Stimulated activated naive CD4-positive, alpha-beta T cell (primary cell): ENCODE measurements at regions not wholly inside any gene's neighbourhood (a gene's known extent, or its start where the extent isn't known, plus 50 kb on each side); places are given as distances from the start of the nearest gene placed in this dataset.

ENCODE experiments used
- DNase-seq, 6 experiments: peaks; one replicate each; lab custom pipeline; 2025; lab: John Stamatoyannopoulos, UW

DNA sequence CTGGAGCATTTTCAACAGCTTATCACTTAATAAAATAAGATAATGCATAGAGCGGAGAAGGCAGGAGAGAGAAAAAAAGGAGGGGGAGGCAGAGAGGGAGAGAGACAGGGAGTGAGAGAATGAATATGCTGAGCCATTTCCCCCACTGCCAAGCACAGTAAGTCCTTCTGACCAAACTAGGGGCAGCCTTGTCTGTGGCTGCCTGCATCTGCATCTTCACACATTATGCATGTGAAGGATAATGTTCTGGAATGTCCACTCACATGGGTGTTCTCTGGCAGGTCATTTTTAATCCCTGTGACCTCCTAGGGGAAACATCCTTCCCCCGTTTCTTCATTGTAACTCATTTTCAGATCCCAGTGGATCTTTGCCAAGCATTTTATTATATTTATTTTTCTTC lies 269.3 kb downstream of the FOXA2 start:
- DNase-seq: no peak

DNA sequence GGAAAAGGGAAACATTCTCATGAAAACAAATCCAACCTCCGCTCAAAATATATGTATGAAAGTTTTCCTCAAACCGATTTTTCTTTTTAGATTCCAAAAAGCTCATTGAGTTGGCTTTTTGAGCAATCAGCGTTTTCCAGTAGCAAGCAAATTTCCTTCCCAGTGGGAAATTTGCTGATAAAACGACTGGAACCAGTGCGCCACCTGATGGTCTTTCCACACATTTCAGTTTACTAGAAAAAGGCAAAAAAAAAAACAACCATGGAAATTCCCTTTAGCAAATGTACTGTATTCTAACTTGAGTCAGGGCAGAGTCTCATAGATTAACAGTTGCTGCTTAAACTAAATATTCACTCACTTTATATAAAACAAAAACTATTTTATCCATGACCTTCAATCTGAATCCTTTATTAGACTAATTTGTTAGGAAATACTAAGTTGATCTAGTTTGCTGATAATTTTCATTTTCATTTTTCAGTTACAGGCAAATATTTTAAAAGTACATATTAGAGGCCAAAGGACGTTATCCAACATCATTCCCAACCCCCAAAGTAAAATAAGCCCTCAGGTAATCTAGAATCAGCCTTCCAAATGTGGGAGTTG lies 271.5 kb downstream of the FOXA2 start:
- no peak for DNase-seq

DNA sequence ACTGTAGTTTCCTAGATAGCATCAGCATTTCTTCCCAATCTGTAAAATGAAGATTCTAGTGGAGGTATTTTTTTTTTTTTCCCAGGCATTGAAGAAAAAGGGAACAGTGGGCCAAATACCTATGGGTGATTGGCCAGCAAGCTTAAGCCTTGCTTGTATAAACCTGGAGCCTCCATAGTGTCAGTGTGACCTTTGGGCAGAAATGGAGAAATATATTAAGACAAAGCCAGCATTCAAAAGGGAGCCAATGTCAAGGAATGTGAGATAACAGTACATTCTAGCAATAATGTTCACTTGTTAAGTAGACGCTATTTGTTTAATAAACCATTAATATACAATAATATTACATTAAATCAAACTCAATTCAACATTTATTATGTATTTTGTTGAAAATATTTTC lies 275.4 kb downstream of the FOXA2 start:
- no peak for DNase-seq

GRCh38 chr20:22307409-22307808 lies 277.0 kb downstream of the FOXA2 start:
- DNase-seq: no peak

- DNase-seq: no peak
Observed at GRCh38 chr20:22305381-22305780, 279.0 kb downstream of the FOXA2 start.

DNA sequence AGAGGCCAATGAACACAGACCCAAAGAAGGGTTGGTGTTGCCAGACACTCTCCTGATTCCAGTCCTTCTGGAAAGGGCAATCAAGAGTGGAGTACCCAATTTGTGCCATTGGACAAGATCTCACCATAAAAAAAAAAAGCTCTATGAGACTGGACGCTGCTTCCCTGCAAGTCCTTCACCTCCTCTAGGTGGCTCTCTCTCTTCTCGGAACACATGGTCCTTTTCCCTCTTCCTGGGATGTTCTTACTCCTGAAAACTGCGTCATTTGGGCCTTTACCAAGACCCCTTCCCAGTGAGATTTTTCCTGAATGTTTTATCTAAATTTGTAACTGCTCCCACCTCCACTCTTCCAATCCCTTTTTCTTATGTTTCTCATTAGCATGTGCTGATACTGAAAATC lies 280.8 kb downstream of the FOXA2 start:
- DNase-seq: no peak

- no peak for DNase-seq
Observed at GRCh38 chr20:22302039-22302438, 282.3 kb downstream of the FOXA2 start.

DNA sequence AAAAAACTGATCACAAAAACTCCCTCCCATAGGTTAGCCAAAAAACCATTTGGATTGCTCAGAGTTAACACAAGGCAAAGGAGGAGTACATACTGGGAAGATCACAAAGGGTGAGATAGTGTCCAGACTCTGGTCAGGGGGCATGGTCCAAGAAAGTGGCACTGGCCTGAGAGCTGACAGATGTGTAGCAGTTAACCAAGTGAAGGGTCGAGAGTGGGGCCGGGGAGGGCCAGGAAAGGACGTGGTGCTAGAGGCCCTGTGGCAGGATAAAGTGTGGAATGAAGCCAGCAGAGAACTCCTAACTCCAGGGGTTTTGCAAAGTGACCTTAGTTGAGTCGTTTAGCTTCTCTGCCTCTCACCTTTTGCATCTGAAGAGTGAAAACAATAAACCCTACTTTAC lies 290.5 kb downstream of the FOXA2 start:
- DNase-seq: no peak

DNA sequence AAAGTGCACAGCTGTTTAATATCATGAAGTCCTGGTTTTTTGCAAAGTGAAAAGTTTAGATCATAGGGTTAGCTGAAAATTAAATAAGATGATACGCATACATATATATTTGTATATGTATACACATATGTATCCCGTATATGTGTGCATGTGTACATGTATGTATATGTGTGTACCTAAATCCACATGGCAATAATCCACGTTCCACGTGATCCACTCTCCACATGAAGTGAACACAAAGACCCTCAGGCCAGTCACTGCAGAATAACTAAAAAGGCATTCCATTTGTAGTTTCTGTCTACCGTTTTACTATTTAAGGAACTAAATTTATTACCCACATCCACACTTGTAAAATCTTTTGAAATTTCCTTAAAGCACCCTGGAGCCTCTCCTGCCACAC lies 294.9 kb downstream of the FOXA2 start:
- no peak for DNase-seq

DNA sequence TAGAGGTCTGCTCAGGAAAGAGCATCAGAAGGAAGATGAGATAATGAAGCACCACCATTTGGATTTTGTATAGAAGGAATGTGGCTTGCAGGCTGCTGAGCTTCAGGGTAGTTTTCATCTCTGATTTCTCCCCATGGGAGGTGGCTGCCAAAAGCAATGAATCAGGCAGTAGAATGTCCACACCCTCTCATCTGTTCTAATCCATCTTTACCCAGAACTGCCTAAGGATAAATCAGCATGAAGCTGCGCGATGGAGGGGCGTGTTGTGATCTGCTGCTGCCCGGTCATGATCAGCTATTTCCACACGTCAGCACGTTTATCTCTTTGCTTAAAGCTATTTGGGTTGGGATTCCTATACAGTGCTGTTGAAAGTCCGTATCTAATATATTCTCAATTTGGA lies 295.4 kb downstream of the FOXA2 start:
- DNase-seq: no peak

- DNase-seq: no peak
Observed at GRCh38 chr20:22288156-22288555, 296.2 kb downstream of the FOXA2 start.

DNA sequence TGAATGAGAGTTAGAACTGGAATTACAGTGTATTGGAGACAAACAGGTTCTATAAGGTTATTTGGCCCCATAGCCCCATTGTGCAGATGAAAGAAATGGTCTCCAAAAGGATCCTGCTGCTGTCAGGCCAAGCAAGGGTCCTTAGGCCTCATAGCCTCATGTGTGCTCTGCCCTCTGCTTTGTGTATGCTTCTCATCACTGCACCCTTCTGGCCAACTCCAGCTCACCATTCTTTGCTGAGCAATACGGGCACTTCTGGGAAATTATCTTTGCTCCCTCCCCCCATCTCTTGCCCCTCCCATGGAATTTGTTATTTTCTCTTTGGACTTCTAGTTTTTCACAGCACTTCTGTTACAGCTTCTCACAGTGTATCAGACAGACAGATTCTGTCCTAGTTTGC lies 298.8 kb downstream of the FOXA2 start:
- no peak for DNase-seq

- no peak for DNase-seq
Observed at GRCh38 chr20:22282696-22283095, 301.7 kb downstream of the FOXA2 start.

- DNase-seq: no peak
Observed at GRCh38 chr20:22274330-22274729, 310.0 kb downstream of the FOXA2 start.

DNA sequence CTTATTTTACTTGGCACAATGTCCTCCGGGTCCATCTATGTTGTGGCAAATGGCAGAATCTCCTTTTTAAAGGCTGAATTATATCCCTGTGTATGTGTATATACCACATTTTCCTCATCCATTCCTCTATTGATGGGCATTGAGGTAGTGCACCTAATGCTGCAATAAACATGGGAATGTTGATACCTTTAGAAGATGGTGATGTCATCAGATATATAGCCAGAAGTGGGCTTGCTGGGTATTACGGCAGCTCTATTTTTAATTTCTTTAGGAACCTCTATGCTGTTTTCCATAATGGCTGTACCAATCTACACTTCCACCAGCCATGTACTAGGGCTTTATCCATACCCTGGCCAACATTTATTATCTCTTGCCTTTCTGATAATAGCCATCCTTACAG lies 315.7 kb downstream of the FOXA2 start:
- DNase-seq: no peak

- no peak for DNase-seq
Observed at GRCh38 chr20:22264917-22265316, 319.5 kb downstream of the FOXA2 start.

- DNase-seq: no peak
Observed at GRCh38 chr20:22260506-22260905, 323.9 kb downstream of the FOXA2 start.

DNA sequence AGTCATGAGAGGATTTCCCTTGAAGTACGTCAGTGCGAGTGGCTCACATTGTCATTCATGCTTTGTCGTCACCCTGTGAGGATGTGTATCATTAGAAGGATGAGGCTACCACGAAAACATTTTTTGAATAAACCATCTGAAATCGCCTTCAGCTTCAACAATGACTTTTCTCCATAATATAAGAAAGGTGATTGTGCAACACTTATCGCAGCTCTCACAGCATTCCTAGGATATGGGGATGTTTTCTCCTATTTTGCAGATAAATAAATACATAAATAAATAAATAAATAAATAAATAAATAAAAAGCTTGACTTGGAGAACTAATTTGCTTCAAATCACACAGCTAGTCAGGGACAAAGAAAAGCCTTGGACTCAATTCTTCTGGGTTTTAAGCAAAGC lies 326.5 kb downstream of the FOXA2 start:
- DNase-seq: no peak

- DNase-seq: no peak
Observed at GRCh38 chr20:22248051-22248667, 336.2 kb downstream of the FOXA2 start.

DNA sequence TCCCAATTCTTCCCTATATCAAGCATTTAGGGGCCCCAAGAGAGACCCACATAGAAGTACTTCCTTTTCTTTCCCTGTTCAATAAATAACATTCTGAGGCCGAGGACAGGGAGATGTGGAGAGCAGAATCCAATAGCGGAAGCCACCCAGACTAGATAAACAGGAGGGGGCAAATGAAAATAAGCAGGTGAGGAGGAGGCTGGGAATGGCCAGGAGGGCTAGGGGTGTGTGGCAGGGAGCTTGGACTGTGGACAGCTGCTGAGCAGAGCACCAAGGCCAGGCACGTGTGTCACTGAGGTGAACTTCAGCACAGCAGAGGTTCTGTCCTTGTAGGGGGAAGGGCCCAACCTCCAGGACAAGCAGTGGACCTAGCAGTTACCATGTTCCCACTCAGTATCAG lies 339.2 kb downstream of the FOXA2 start:
- DNase-seq: no peak

DNA sequence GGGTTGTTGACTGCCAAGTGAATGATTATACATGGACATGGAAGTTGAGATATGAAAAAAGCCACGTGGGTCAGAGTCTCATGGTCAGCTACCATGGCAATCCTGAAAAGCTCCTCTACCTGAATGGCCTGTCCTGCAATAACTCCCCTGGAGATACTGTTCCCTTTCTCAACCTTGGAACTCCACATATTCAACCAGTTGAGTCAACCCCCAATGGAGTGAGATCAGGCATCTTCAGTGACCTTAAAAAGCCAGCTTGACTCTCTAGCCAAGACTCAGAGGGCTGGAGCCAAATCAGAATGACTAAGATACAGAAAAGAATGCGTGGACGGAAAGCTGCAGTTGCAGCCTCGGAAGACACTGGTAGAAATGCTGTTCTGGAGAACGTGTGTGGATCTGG lies 341.3 kb downstream of the FOXA2 start:
- no peak for DNase-seq

DNA sequence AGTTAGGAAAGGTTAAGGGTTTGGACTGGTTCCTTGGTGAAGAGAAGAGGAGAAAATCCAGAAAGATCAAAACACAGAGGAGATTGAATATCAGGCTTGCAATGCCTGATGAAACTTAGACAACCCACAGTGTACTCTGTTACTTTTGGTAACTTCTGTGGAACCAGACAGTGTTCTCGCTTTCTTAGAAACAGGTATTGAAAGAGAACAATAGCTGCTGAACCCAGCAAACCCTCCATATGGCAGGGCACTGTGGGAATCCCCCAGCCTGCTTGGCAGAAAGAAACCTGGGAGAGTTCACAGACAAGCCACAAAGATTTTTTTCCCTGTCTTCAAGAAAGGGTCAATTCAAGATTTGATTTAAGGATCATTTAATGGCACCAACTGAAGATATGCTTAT lies 342.8 kb downstream of the FOXA2 start:
- DNase-seq: no peak

GRCh38 chr20:22232923-22233322 lies 351.4 kb downstream of the FOXA2 start:
- DNase-seq: no peak

- DNase-seq: no peak
Observed at GRCh38 chr20:22232473-22232872, 351.9 kb downstream of the FOXA2 start.
